NCI-H1417 treated with DMSO at 0.1 percent for 48 hours (cell line): ENCODE measurements at regions not wholly inside any gene's neighbourhood (a gene's known extent, or its start where the extent isn't known, plus 50 kb on each side); places are given as distances from the start of the nearest gene placed in this dataset.
"Not testable (repeated sequence)": the region's sequence is repeated elsewhere in the genome, so short reads cannot be mapped to it uniquely, and the experiment has no call there.

Experiments
- DNase-seq: peaks from one replicate; lab custom pipeline; 2025; lab: John Stamatoyannopoulos, UW

DNA sequence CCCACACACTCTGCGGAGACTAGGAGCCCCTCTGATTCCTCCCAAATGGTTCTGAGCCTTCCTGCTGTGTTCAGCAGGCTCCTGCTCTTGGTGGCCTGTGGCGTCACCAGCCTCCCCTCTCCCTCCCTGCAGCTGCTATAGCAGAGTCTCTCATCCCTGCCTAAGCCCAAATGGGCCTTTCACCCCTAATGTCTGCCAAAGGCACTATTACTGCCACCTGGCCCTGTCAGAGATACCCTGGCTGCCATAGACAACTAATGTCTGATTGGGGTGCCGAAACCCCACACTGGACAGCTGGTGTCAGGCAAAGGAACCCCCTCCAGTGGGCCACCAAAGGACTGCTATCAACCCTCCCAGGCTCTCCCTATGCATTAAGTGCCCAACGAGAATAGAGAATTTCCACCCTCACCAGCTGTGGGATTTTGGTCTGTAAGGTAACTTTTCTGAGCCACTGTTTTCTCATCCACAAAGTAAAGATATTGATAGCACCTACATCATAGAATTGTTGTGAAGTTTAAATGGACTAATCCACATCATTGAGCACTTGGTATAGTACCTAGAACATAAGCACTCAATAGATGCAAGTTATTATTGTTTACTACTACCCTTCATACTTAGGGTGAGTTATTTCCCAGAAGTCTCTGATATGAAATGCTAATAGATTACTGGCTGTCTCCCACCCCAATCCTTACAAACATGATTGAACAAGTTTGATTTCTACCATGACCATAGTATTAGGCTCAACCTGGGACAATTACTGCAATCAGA is 421.3 kb downstream of the MID1IP1 start:
- no peak for DNase-seq

DNA sequence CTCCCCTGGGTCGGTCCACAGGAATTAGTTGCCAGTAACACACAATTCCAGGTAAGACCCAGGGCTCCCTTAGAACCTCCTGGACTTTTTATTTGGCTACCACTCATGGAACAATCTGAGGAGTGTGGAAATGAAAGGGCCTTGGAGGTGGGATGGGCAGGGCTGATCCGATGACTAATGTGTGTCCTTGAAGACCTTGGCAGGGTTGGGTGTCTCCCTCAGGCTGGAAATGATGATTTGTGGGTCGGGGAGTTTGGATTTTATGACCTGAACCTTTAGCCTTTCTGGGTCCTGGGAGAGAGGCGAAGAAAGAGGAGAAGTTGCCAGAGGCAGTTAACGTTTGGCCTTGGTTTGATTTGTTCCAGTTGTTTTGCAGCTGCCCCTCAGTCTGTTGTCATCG is 425.0 kb downstream of the MID1IP1 start:
- DNase-seq: no peak

DNA sequence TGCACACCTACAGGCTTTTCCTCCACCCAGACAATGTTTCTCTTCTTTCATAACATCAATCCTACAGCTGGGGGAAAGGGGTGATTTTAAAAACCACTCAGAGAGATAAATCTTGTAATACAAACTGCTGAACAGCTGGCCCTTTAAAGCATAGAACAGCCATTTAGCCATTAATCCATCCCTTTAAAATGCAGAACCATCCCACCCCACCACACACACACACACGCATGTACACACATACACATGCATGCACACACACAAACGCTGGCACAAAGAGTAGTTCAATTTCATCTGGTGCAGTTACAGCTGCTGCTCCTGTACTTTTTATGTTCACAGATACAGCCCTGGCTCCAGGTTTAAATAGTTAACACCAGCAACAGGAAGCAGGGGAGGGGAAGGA is 426.1 kb downstream of the MID1IP1 start:
- no peak for DNase-seq

- no peak for DNase-seq
These were observed 436.7 kb downstream of the MID1IP1 start for GRCh38 chrX:39238006-39238405.

DNA sequence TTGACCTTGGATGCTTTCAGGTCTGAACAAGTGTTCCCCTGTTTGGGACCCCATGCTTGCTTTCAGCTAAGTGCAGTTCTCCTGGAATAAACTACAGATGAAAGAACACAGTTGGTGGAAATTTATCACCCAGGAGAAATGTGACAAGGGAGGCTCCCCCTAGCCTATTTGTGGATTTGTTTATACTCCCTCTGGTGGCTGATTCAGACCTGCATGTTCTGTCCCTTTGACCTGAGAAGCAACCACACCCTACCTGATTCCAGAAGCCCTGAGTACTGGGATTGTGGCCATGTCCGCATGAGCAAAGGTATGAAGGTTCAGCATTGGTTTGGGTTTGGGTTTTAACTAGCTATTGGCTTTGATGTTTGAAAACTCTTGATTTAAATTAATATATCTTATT is 440.9 kb downstream of the MID1IP1 start:
- peak; percentile 54 for DNase-seq

DNA sequence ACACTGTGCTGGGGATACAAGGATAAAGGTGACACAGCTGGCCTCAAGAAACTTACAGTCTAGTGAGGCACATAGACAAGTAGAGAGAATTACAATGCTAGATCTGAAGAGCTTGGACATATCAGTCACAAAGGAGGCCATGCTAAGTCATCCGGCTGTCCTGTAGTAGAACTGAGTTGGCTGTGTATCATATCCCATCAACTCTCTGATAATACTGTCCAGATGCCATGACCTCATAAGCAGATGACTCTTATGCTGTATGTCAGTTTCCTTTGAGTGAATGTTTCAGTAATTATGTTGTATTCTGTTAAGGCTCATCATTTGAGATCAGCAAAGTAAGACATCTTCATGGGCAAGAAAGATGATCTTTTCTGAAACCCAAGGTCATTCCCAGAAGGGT is 442.9 kb downstream of the MID1IP1 start:
- DNase-seq: no peak

DNA sequence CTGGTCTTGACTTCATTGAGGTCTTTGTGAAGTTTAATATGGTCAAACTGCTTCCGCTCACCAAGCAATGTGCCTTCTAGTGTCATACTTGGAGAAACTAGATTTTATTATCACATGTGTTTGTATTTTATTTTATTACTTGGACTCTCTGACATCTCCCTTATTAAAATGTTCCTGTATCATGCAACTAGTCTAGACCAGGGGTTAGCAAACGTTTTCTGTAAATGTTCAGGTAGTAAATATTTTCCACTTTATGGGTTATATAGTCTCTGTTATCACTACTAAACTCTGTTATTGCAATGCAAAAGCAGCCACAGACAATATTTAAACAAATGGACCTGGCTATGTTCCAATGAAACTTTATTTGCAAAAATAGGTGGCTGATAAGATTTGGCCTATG is 443.8 kb downstream of the MID1IP1 start:
- DNase-seq: no peak

DNA sequence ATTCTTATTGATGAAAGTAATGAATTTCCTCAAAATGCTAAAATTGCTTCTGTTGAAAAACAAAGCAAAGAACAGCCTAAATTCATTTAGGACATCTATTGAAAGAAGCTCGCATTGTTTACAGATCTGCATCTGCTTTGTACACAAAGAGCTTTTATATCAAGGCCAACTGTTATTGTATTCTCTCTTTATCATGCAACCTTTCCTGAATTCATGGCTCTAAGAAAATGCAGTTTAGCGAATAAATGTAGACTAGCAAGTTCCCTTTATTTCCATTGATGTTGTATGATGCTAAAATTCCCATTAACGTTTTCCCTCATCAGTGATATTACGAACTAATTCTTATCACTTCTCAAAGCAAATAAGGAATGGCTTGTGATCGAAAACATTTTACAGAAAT is 446.3 kb downstream of the MID1IP1 start:
- DNase-seq: no peak

- DNase-seq: no peak
These were observed 447.1 kb downstream of the MID1IP1 start for GRCh38 chrX:39248330-39248729.

DNA sequence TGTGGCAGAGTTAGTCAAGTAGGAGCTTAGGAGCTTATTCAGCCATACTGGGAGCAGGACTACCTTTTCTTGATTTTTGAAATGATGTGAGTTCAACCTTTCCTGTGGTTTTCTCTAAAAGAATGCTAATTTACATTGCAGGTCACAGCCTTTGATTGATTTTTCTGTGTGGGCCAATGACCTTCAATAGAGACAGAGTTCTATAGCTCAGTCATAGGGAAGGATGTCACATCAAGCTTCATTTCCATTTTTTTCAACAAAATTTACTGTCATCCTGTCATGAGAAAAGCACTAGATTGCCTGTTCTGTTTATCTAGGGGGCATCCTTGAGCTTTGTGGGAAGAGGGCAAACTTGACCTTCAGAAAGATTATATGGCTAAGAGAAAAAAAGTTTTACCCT is 448.7 kb downstream of the MID1IP1 start:
- no peak for DNase-seq

DNA sequence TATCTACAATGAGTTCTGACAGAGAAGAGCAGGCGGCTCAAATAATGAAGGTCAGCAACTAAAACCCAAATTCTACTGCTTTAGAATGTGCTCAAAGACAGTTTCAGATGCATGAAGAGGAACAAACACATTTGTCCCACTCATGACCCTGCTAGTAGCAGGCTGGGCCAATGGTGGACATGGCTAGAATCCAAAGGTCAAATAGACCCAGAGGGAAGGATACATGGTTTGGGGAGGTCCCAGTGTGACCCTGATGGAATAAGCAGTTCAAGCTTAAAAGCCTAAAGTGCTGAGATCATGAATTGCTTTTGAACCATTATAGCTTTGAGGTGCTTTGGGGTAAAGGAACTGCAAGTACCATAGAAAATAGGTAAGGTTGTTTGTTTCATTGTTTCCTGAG is 450.7 kb downstream of the MID1IP1 start:
- no peak for DNase-seq

GRCh38 chrX:39253551-39253950 is 452.3 kb downstream of the MID1IP1 start:
- no peak for DNase-seq

- DNase-seq: no peak
These were observed 457.1 kb downstream of the MID1IP1 start for GRCh38 chrX:39258331-39258730.

DNA sequence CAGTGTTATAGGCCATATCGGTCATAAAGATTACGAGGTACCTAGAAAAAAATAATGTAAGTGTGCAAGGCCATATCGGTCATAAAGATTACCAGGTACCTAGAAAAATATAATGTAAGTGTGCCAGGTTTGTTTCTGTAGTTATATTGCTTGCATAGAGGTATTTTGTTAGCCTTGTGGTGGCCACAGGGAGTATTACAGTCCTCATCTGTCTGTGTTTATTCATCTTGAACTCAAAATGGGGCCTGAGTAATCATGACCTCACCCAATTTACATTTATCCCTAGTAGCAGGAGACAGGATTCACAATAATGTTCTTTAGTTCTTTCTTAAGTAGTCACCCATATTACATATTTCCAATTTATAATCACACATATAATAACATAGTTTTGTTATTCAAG is 459.7 kb downstream of the MID1IP1 start:
- DNase-seq: no peak

GRCh38 chrX:39261446-39262147 is 460.3 kb downstream of the MID1IP1 start:
- DNase-seq: peak; percentile 24

- DNase-seq: no peak
These were observed 461.4 kb downstream of the MID1IP1 start for GRCh38 chrX:39262641-39263040.

GRCh38 chrX:39264023-39264422 is 462.8 kb downstream of the MID1IP1 start:
- DNase-seq: no peak

GRCh38 chrX:39267176-39267575 is 465.9 kb downstream of the MID1IP1 start:
- DNase-seq: no peak

GRCh38 chrX:39268207-39268606 is 466.9 kb downstream of the MID1IP1 start:
- no peak for DNase-seq

DNA sequence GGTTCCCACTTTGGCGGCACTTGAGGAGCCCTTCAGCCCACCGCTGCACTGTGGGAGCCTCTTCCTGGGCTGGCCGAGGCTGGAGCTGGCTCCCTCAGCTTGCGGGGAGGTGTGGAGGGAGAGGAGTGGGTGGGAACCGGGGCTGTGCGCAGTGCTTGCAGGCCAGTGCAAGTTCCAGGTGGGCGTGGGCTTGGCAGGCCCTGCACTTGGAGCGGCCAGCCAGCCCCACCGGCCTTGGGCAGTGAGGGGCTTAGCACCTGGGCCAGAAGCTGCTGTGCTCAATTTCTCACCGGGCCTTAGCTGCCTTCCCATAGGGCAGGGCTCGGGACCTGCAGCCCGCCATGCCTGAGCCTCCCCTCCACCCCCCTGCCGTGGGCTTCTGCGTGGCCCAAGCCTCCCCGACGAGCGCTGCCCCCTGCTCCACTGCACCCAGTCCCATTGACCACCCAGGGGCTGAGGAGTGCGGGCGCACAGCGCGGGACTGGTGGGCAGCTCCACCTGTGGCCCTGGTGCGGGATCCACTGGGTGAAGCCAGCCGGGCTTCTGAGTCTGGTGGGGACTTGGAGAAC is 474.3 kb downstream of the MID1IP1 start:
- no peak for DNase-seq

DNA sequence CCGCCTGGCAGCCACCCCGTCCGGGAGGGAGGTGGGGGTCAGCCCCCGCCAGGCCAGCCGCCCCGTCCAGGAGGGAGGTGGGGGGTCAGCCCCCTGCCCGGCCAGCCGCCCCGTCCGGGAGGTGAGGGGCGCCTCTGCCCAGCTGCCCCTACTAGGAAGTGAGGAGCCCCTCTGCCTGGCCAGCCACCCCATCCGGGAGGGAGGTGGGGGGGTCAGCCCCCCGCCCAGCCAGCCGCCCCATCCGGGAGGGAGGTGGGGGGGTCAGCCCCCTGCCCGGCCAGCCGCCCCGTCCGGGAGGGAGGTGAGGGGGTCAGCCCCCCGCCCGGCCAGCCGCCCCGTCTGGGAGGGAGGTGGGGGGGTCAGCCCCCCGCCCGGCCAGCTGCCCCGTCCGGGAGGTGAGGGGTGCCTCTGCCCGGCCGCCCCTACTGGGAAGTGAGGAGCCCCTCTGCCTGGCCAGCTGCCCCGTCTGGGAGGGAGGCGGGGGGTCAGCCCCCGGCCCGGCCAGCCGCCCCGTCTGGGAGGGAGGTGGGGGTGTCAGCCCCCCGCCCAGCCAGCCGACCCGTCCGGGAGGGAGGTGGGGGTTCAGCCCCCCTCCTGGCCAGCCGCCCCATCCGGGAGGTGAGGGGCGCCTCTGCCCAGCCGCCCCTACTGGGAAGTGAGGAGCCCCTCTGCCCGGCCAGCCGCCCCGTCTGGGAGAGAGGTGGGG is 476.6 kb downstream of the MID1IP1 start:
- not testable (repeated sequence) for DNase-seq

DNA sequence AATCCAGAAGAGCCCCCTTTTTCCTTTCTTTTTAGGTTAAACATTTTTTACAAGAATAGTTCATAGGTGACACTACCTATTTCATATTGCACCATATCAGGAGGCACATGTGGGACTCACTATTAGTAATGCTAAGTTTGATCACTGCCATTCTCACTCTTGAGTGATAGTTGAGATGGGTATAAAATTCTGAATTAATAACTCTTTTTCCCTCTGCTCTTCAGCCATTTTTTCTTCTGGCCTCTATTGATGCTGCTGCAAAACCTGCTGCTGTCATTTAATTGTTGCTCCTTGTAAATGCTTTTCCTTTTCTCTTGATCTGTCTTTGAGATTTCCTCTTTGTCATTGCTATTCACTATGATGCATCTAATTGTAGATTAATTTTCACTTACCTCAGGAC is 482.0 kb downstream of the MID1IP1 start:
- DNase-seq: no peak

DNA sequence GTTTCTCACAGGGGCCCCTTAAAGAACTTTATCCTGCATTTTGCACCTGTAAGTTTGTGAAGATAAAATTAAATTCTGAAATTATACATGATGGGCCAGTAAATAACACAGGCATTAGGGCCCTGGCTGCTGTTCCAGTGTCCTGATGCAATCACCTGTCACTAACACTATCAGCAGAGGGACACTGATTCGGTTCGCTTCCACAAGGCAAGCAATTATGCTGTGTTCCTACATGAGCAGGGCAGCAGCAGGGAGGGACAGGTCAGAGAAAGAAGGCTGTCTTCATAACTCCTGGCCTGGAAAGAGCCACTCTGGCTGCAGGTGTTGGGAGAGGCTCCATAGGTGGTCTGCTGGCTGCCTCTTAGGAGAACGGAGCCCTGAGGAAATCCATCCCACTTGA is 487.3 kb downstream of the MID1IP1 start:
- DNase-seq: no peak
